Suprapubic skin (tissue), 4 donors: ENCODE measurements at regions not wholly inside any gene's neighbourhood (a gene's known extent, or its start where the extent isn't known, plus 50 kb on each side); places are given as distances from the start of the nearest gene placed in this dataset.

Experiments
- EP300 ChIP-seq: sonication (generic); formaldehyde crosslinking; IDR thresholded peaks from one replicate; pipeline ENCODE4 v1.6.1; 2017; ENCODE audit warnings: antibody characterized with exemption
- POLR2A ChIP-seq, 2 donors: fragments of 450-650 bp; IDR thresholded peaks; one replicate each; pipeline ENCODE4 v1.6.1; 2017; ENCODE audit warnings: antibody characterized with exemption in 2 of 2, mild to moderate bottlenecking in 2 of 2, moderate library complexity in 2 of 2
- POLR2AphosphoS5 ChIP-seq, 3 donors: sonication (generic); formaldehyde crosslinking; IDR thresholded peaks; one replicate each; pipeline ENCODE4 v1.6.1; 2017; ENCODE audit warnings: antibody characterized with exemption in 3 of 3
- TF ChIP-seq, protein P1 (sequence below), 2 donors: fragments of 200-600 bp in 1 of 2; fragments of 450-650 bp in 1 of 2; sonication (generic) in 1 of 2; IDR thresholded peaks; one replicate each; pipeline ENCODE4 v1.5.1; 2016 to 2019; ENCODE audit warnings: antibody characterized with exemption in 2 of 2, mild to moderate bottlenecking in 1 of 2, moderate library complexity in 1 of 2

DNA sequence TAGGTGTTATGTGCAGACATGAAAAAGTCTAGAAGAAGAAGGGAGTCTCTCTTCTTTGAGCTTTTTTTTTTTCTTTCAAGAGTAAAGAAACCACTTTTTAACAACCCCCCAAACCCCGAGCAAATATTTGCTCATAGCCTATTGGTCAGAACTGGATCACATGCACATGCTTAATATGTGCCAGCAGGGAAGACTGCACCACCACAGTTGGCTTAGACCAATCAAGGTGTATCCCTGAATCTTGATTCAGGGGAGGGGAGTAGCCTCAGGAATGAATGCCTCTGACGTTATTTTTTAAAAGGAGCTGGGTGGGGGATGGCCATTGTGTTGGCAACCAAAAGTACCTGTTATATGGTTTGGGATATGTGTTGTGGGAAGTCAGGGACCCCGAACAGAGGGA, 171.4 kb upstream of the NABP1 start:
- no peak for TF ChIP-seq POLR2AphosphoS5 (IDR thresholded peaks at IDR 0.05)
- TF ChIP-seq, protein P1, sequence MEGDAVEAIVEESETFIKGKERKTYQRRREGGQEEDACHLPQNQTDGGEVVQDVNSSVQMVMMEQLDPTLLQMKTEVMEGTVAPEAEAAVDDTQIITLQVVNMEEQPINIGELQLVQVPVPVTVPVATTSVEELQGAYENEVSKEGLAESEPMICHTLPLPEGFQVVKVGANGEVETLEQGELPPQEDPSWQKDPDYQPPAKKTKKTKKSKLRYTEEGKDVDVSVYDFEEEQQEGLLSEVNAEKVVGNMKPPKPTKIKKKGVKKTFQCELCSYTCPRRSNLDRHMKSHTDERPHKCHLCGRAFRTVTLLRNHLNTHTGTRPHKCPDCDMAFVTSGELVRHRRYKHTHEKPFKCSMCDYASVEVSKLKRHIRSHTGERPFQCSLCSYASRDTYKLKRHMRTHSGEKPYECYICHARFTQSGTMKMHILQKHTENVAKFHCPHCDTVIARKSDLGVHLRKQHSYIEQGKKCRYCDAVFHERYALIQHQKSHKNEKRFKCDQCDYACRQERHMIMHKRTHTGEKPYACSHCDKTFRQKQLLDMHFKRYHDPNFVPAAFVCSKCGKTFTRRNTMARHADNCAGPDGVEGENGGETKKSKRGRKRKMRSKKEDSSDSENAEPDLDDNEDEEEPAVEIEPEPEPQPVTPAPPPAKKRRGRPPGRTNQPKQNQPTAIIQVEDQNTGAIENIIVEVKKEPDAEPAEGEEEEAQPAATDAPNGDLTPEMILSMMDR (IDR thresholded peaks at IDR 0.05), result no peak
- no peak for TF ChIP-seq POLR2A (IDR thresholded peaks at IDR 0.05)
- no peak for TF ChIP-seq EP300
